ENCODE measurements at regions not wholly inside any gene's neighbourhood (a gene's known extent, or its start where the extent isn't known, plus 50 kb on each side); places are given as distances from the start of the nearest gene placed in this dataset.

DNA sequence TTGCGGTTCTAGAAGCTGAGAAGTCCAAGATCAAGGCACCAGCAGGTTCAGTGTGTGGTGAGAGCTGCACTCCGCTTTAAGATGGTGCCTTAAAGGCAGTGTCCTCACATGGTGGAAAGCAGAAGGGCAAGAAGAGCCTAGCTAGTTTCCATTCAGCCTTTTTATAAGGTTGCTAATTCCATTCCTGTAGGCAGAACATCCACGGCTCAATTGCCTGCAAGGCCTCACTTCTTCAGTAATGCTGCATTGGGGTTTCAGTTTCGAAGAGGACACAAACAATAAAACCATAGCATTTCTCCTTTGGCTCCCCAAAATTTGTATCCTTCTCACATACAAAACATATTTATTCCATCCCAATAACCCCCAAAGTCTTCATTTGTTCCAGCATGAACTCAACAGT is 109.5 kb upstream of the KCND2 start:
- TF ChIP-seq POLR2AphosphoS5 (IDR thresholded peaks at IDR 0.05; ENCODE audit: low read depth, low read length), result no peak
- no peak for TF ChIP-seq SPI1 (IDR thresholded peaks at IDR 0.05; ENCODE audit: low read depth, low read length)
- TF ChIP-seq POU2F2 (IDR thresholded peaks at IDR 0.05; ENCODE audit: low read depth, low read length), result no peak
- no peak for TF ChIP-seq POLR2A (IDR thresholded peaks at IDR 0.05; ENCODE audit: low read depth, low read length)
- TF ChIP-seq PAX5 (IDR thresholded peaks at IDR 0.05; ENCODE audit: insufficient read depth, low read length, severe bottlenecking), result no peak
- no peak for TF ChIP-seq TAF1 (IDR thresholded peaks at IDR 0.05; ENCODE audit: low read depth, low read length)
- no peak for FAIRE-seq
- no peak for DNase-seq (ENCODE audit: insufficient read length, low spot score)

DNA sequence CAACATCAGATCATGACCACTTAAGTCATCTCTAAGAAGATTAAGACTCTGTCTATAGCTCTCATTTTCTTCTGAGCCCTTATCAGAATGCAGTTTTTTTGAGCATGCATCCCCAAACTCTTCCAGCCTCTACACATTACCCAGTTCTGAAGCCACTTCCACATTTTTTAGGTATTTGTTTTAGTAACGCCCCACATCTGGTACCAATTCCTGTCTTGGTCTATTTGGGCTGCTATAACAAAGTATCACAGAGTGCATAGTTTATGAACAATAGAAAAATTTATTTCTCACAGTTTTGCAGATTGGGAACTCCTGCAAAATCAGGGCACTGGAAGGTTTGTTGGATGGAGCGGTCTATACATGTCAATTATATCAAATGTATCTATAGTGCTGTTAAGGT is 107.7 kb upstream of the KCND2 start:
- FAIRE-seq, result no peak
- TF ChIP-seq POLR2AphosphoS5 (IDR thresholded peaks at IDR 0.05; ENCODE audit: low read depth, low read length) (no peak), POLR2A (IDR thresholded peaks at IDR 0.05; ENCODE audit: low read depth, low read length) (no peak), SPI1 (IDR thresholded peaks at IDR 0.05; ENCODE audit: low read depth, low read length) (no peak), TAF1 (IDR thresholded peaks at IDR 0.05; ENCODE audit: low read depth, low read length) (no peak), POU2F2 (IDR thresholded peaks at IDR 0.05; ENCODE audit: low read depth, low read length) (no peak), PAX5 (IDR thresholded peaks at IDR 0.05; ENCODE audit: insufficient read depth, low read length, severe bottlenecking) (no peak)
- no peak for DNase-seq (ENCODE audit: insufficient read length, low spot score)

DNA sequence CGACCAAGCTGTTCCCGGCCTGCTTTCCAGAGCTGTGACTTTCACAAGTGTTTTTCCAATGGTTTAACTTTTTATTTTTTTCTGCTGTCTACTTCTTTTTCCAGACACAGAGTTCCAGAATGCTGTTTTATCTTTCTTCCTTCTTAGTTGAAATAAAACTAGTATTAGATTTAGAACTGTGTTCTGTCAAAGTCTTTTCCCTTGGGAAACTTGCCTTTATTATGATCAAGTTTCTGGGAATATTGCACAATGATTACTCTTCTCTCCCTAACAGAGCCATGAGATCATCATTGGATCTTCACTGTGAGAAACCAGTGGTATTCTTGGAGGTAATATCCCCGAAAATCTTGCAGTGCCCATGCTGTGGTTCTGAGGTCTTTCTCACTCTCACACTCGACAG is 104.9 kb upstream of the KCND2 start:
- no peak for FAIRE-seq
- no peak for TF ChIP-seq POU2F2 (IDR thresholded peaks at IDR 0.05; ENCODE audit: low read depth, low read length)
- TF ChIP-seq POLR2A (IDR thresholded peaks at IDR 0.05; ENCODE audit: low read depth, low read length), result no peak
- no peak for TF ChIP-seq POLR2AphosphoS5 (IDR thresholded peaks at IDR 0.05; ENCODE audit: low read depth, low read length)
- TF ChIP-seq TAF1 (IDR thresholded peaks at IDR 0.05; ENCODE audit: low read depth, low read length), result no peak
- no peak for TF ChIP-seq PAX5 (IDR thresholded peaks at IDR 0.05; ENCODE audit: insufficient read depth, low read length, severe bottlenecking)
- TF ChIP-seq SPI1 (IDR thresholded peaks at IDR 0.05; ENCODE audit: low read depth, low read length), result no peak

DNA sequence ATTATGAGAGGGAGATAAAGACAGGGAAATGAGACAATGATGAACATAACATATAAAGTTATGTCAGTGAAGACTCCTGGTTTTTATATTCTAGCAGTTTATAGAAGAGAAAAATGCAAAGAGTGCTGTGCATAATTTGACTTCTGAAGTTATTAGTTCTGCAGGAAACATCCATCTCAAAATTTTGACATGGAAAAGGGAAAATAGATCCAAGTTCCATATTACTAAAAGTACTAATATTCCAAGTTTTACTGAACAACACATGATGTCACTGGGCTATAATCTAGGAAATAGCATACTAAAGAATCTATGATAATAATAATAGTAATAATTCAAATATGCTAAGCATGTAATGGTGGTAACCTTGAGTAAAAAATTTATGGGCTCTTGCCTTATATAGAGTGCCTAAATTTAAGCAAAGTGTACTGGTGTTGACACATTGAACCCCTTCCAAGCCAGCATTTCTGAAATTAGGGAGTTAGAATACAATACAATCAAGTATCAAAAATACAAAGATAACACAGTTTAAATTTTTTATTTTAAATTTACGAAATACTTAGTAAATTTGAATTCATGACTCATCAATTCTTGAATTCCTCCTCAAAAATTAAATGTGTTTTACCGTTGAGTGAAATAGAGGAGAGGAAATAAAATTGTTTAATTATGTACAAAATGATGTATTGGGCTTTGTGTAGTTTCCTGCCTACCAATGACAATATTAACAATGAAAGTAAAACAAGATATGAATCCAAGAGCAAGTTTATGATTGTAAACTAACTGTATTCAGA is 102.8 kb upstream of the KCND2 start:
- no peak for FAIRE-seq
- no peak for DNase-seq (ENCODE audit: insufficient read length, low spot score)
- TF ChIP-seq PAX5 (IDR thresholded peaks at IDR 0.05; ENCODE audit: insufficient read depth, low read length, severe bottlenecking) (no peak), POU2F2 (IDR thresholded peaks at IDR 0.05; ENCODE audit: low read depth, low read length) (no peak), SPI1 (IDR thresholded peaks at IDR 0.05; ENCODE audit: low read depth, low read length) (no peak), POLR2AphosphoS5 (IDR thresholded peaks at IDR 0.05; ENCODE audit: low read depth, low read length) (no peak), TAF1 (IDR thresholded peaks at IDR 0.05; ENCODE audit: low read depth, low read length) (no peak), POLR2A (IDR thresholded peaks at IDR 0.05; ENCODE audit: low read depth, low read length) (no peak)

More for the DNA sequence above, 104.9 kb upstream of the KCND2 start:
- DNase-seq (ENCODE audit: insufficient read length, low spot score), result no peak

DNA sequence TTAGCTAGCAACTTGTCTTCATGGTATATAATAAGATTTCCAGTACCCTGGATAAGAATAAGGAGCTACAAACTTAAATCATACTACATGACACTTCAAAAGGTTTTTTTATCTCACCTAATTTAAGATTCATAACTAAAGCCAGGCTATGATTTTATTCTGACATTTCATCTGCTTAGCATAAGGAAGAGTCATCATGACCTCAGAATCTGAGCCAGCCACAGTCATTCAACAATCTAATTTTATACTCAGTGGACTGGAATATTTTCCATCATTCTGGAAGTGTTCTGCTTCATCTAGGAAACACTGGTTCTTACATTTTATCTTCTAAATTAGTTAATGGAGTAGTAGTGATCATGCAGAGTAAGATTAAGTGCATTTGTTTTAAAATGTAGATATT is 102.1 kb upstream of the KCND2 start:
- DNase-seq (ENCODE audit: insufficient read length, low spot score) (no peak), FAIRE-seq (no peak)
- TF ChIP-seq POU2F2 (IDR thresholded peaks at IDR 0.05; ENCODE audit: low read depth, low read length) (no peak), PAX5 (IDR thresholded peaks at IDR 0.05; ENCODE audit: insufficient read depth, low read length, severe bottlenecking) (no peak), SPI1 (IDR thresholded peaks at IDR 0.05; ENCODE audit: low read depth, low read length) (no peak), POLR2AphosphoS5 (IDR thresholded peaks at IDR 0.05; ENCODE audit: low read depth, low read length) (no peak), POLR2A (IDR thresholded peaks at IDR 0.05; ENCODE audit: low read depth, low read length) (no peak)

DNA sequence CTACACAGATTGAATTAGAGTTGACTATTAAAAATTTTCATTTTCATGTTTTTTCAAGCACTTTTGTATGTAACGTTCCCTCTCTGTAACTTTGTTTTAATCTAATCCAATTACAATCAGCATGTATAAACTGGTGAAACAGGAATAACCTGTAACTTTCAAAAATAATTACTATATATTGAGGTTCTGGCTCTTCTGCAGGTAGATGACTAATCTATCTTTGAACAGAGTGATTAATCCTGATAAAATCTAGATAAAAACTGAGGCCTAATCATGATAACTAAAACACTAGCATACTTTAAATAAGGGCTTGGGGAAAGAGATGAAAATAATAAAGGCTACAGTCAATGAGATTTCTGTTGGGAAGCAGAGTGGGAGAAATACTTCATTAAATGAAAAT is 101.6 kb upstream of the KCND2 start:
- no peak for FAIRE-seq
- no peak for DNase-seq (ENCODE audit: insufficient read length, low spot score)
- TF ChIP-seq POLR2A (IDR thresholded peaks at IDR 0.05; ENCODE audit: low read depth, low read length), result no peak
- TF ChIP-seq SPI1 (IDR thresholded peaks at IDR 0.05; ENCODE audit: low read depth, low read length), result no peak
- TF ChIP-seq TAF1 (IDR thresholded peaks at IDR 0.05; ENCODE audit: low read depth, low read length), result no peak
- TF ChIP-seq POU2F2 (IDR thresholded peaks at IDR 0.05; ENCODE audit: low read depth, low read length), result no peak
- no peak for TF ChIP-seq PAX5 (IDR thresholded peaks at IDR 0.05; ENCODE audit: insufficient read depth, low read length, severe bottlenecking)
- TF ChIP-seq POLR2AphosphoS5 (IDR thresholded peaks at IDR 0.05; ENCODE audit: low read depth, low read length), result no peak

DNA sequence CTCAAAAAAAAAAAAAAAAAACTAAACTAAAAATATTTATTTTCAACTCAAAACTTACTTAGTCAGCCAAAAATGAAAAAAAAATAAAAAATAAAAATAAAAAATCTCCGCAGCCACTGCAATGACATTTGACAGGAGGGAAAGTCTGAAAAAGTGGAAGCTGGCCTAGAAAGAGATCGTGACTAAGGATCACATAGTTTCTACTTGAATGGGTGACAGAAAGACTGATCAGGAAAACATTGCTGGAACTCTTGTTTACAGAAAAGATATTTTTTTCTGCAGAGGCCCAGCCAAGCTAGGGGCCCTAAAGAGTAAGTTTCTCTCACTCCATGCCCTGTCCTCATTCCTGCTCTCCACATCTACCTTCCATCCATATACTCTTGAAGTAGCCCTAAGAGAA is 92.8 kb upstream of the KCND2 start:
- TF ChIP-seq POLR2AphosphoS5 (IDR thresholded peaks at IDR 0.05; ENCODE audit: low read depth, low read length), result no peak
- no peak for TF ChIP-seq SPI1 (IDR thresholded peaks at IDR 0.05; ENCODE audit: low read depth, low read length)
- TF ChIP-seq POU2F2 (IDR thresholded peaks at IDR 0.05; ENCODE audit: low read depth, low read length), result no peak
- TF ChIP-seq PAX5 (IDR thresholded peaks at IDR 0.05; ENCODE audit: insufficient read depth, low read length, severe bottlenecking), result no peak
- no peak for TF ChIP-seq POLR2A (IDR thresholded peaks at IDR 0.05; ENCODE audit: low read depth, low read length)
- TF ChIP-seq TAF1 (IDR thresholded peaks at IDR 0.05; ENCODE audit: low read depth, low read length), result no peak
- FAIRE-seq, result no peak
- no peak for DNase-seq (ENCODE audit: insufficient read length, low spot score)

DNA sequence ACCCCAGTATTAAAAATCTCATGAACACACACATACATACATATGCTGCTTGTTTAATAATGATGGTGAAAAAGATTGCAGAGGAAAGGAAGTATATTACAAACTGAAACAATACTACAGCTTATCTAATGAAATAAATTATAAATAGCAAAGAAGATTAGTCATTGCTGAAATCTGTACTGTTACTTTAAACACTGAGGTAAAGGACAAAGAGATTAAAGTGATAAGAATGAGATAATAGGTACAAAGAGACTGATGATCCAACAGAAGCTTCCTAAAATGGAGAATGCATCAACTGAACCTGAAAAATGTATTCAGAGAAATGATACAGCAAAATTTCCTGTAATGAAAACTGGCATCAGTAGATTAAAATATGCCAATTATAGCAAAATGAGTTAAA is 91.5 kb upstream of the KCND2 start:
- no peak for TF ChIP-seq SPI1 (IDR thresholded peaks at IDR 0.05; ENCODE audit: low read depth, low read length)
- no peak for TF ChIP-seq PAX5 (IDR thresholded peaks at IDR 0.05; ENCODE audit: insufficient read depth, low read length, severe bottlenecking)
- TF ChIP-seq POU2F2 (IDR thresholded peaks at IDR 0.05; ENCODE audit: low read depth, low read length), result no peak
- FAIRE-seq (no peak), DNase-seq (ENCODE audit: insufficient read length, low spot score) (no peak)

DNA sequence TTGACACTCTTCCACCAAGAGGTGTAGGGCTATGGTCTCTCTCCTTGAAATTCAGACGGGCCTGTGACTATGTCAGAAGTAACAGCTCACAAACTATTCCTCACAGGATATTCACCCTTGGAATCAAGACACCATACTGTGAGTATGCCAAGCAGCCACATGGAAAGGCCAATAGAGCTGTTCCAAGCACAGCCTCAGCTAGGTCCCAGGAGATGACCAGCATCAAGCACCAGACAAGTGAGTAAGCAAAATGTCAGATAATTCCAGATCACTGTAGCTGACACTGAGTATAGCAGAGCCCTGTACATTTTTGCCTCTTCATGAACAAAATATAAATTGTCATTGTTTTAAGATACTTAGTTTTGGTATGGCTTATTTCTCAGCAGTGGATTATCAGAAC is 88.1 kb upstream of the KCND2 start:
- TF ChIP-seq TAF1 (IDR thresholded peaks at IDR 0.05; ENCODE audit: low read depth, low read length), result no peak
- TF ChIP-seq POLR2AphosphoS5 (IDR thresholded peaks at IDR 0.05; ENCODE audit: low read depth, low read length), result no peak
- FAIRE-seq (no peak), DNase-seq (ENCODE audit: insufficient read length, low spot score) (no peak)
